Left hindlimb (tissue), 1 donor: ENCODE measurements at regions not wholly inside any gene's neighbourhood (a gene's known extent, or its start where the extent isn't known, plus 50 kb on each side); places are given as distances from the start of the nearest gene placed in this dataset.

Source experiments
- DNase-seq: peaks from one replicate; pipeline ENCODE4 v3.0.0-alpha.2; 2018

GRCh38 chr5:73284985-73285384 is 112.0 kb downstream of the TMEM174 start:
- DNase-seq: no peak

DNA sequence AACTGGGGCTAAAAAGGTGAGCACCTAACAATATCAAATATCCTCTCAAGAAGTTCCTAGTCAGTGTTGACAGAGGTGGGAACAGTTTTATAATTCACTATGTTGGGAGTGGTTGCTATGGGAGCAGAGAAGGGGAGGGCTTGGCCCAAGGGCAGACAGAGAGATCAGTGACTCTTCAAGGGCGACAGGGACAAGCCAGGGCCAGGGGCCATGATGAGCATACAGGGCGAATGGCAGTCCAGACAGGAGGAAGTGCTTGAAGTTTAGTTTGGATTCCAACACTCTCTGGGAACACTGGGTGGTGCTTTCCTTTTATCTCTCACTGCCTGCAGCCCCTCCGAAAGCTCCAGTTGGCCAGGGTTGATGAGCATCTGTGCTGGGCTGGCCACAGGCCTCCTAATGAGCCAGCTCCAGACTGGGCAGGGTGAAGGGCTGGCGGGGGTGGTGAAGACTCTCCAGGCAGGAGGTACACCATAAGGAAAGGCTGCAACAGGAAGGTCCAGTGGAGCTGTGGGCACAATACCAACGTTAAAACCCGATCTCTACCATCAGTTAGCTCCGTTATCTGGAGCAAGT is 111.3 kb downstream of the TMEM174 start:
- DNase-seq: no peak

DNA sequence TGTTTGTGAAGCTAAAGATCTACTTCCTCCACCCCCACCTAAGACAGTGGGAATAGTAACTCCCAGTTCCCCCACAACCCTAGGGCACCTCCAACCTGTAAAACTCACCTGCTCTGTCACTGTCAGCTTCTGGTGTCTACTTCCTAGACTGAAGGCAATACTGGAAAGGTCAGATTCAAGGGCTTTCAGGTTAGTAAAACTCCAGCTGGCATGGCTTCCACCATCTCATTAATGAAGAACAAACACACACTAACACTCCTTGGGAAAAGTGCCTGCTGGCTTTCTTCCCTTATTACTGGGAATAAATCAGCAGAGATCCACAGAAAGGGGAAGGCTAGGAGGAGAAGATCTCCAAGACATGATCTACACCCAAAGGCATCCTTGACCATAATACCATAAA is 109.9 kb downstream of the TMEM174 start:
- DNase-seq: no peak

DNA sequence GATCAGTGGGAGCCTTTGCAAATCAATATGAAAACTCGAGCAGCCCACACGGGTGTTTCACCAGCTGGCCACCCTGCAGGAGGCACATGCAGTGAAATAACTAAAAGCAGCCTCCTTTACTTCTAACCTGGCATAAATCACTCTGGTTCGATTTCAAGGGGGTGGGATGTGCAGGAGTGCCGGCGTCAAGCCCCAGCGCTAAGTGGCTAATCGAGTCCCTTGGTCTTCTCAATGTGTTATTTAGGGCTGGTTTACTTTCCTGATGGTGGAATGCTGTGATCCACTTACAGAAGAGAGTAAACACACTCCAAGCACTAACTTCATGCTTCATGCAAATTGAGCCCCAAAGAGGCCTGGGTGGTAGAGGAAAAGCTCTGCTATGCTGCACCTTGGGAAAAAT is 109.4 kb downstream of the TMEM174 start:
- DNase-seq: no peak

DNA sequence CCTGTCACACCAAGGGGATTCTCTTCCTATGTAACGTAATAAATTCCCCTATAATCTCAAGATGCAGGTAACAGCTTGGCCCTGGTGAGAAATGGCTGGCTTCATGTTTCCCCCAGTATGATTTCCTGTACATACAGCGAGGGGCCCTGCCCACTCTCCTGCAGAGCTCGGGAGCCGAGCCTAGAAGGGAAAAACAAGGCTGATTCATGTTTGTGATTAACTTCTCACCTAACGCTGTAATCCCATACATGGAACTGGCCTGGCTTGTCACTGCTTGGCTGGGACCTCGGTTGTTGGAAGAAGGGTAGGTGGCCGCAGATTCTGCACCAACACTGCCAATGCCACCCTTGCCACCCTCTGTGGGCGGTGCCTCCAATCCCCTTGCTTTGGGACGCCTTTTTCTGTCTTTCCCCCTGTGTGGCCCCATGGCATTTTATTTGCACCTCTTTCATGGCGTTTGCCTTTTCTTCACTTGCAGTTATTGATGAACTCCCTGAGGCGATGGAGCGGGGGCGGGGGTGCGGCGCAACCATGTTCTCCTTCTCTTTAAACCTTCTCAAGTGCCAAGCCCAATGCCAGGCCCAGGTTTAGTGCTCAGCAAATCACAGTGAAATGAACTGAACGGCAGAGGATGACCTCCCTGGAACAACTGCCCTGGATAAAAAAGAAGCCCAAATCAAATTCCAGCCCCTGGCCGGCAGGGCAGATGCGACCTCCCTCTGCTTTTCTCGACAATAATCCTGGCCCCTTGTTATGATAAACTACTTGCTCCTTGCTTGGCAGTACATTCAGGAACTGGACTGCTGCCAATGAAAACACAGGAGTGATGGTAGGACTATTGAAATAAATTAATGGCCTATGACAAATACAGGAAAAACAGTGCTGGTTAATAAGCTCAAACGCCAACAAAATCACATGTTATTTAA is 108.1 kb downstream of the TMEM174 start:
- no peak for DNase-seq

DNA sequence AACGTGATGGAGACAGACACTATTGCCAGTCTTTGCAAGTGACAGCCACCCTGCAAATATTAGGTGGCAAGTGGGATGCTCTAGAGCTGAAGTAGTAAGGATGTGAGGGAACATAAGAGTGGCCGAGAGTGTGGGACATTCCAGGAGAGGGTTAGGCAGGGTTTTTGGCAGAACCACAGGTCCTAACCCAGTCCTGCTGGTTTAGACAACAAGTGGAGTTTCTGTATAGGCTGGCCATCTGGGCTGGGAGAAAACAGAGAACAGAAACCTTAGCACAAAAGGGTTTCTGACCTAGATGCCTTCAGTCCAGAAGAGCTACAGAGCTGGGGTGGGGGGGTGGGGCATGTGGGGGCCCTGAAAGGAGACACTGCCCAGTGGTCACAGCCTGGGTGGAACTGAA is 107.4 kb downstream of the TMEM174 start:
- no peak for DNase-seq

DNA sequence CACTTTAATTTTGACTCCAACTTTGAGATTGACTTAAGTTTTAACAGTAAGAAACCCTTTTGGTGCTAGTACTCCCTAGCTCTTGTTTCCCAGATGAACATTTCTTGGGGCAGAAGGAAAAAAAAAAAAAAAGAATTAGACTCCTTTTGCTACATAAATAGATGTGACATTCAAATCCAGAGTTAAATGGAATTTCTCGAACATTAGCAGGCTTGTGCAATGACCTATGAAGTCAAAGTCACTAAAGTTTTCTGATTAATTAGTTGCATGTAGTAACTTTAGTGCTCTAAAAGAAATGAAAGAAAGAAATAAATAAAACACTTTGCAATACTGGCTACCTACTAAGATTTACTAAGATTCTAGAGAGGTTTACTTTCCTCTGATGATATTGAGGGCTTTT is 106.8 kb downstream of the TMEM174 start:
- DNase-seq: no peak

- no peak for DNase-seq
Measured at GRCh38 chr5:73278693-73279092, 105.7 kb downstream of the TMEM174 start.

DNA sequence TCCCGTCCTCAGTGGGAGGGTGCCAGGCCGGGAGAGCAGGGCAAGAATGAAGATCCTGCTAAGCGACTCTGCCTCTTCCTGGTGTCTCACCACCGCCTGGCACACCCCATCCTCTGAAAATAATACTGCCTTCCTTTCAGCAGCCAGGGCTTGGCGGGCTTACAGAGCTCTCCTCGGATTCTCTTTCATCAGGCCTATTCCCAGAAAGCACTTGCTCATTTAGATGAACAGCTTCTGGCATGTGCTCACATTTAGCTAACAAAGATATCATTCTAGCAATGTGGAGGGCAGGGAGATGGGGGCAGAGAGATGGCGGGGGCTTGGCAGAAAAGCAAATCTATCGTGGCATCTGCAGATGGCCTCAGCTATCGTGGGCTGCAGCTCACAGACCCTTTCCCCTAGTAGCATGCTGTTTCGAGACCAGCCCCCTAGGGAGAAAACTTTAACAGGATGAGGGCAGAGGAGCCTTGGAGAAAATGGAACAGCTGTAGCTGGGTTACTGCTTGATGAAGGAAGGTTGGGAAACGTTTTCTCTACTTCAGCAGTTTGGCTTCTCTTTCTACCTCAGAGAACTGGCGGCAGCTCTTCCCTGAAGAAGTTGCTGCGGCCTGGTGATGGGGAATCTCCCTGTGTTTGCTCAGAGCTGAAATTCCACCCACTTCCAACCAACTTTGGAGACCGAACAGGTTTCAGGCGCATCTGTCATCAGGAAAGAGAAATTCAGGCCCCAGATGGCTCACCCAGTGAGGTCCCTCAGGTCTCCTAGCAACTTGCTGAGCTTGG is 102.1 kb downstream of the TMEM174 start:
- no peak for DNase-seq

- DNase-seq: no peak
Measured at GRCh38 chr5:73274121-73274520, 101.1 kb downstream of the TMEM174 start.

DNA sequence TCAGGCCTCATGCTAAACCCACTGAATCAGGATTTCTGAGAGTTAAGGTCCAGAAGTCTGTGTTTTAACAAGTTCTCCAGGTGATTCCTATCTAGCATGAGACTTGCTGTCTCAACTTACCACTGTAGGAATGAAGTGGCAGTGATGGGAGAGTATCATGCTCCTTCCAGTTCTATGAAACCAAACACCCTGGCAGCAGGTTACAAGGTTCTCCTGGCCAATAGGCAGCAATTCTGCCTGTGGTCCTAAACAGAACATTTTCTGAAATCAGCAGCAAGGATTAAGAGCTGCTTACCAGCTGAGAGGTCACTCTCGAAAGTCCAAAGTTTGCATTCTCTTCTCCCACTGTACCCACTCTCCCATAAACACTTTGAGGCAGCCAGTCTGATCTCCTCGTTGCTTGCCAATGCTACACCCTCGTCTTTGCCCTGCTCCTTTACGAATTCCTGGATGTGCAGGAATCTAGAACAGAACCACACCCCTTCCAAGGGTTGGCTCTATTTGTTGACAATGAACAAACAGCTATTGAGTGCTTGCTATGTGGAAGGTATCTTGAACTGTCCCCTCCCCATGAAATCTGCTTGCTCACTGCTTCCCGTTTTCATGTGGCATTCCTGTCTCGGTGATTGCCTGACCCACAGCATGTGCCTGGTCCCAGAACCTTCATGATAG is 100.5 kb downstream of the TMEM174 start:
- DNase-seq: no peak

DNA sequence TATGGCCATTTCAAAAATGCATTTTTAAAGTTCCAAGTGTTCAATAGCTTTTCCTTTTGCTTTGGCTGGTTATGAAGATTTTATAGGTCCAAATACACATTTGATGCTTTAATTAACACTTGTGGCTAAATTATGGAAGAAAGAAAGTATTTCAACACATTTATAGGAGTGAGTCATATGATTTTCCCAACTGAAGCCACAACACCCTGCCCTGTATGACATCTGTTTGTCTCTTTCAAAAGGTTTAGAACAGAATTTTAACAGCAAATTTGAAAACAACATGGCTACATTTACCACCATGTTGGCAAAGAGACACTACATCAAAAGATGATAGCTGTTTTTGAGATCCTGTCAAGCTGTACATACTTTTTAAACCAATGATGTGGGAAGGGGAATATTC is 99.4 kb downstream of the TMEM174 start:
- DNase-seq: no peak

DNA sequence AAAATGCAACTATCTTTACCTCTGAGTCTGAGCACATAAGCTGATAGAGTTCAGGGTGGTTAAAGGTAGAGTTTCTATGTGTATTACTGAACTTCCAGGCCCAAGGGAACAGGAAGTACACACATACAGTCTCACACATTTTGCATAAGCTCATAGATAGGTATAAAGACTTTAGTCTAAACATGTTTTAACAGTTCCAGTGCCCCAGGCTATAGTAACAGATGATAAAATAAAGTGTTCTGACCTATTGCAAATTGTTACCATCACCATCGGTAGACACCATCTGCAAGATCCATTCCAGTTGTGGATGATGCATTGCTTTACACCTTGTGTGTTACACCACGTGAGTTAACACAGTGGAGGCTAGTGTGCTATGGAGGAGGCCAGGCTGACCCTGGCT is 95.8 kb downstream of the TMEM174 start:
- DNase-seq: no peak

GRCh38 chr5:73267766-73268435 is 94.9 kb downstream of the TMEM174 start:
- no peak for DNase-seq

- no peak for DNase-seq
Measured at GRCh38 chr5:73266925-73267765, 94.2 kb downstream of the TMEM174 start.

GRCh38 chr5:73266176-73266738 is 93.3 kb downstream of the TMEM174 start:
- DNase-seq: no peak

GRCh38 chr5:73265641-73266040 is 92.6 kb downstream of the TMEM174 start:
- no peak for DNase-seq

- no peak for DNase-seq
Measured at GRCh38 chr5:73264631-73265030, 91.6 kb downstream of the TMEM174 start.

GRCh38 chr5:73263001-73263710 is 90.2 kb downstream of the TMEM174 start:
- DNase-seq: no peak

DNA sequence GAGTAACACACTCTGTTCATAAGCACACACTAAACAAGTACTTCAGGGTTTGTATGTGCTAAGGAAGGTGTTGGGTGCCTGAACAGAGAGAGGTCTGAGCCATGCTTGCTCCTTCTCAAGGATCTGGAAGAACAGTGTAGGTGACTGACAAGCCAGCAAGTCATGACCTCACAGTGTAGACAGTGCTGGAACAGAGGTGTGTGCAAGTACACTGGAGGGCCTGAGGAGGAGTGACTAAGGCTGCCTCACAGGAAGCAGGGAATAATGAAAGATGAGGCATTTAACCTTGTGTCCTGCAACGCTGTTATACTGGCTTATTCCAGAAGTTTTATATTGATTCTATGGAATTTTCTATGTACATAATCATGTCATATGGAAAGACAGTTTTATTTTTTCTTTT is 83.9 kb downstream of the TMEM174 start:
- no peak for DNase-seq

DNA sequence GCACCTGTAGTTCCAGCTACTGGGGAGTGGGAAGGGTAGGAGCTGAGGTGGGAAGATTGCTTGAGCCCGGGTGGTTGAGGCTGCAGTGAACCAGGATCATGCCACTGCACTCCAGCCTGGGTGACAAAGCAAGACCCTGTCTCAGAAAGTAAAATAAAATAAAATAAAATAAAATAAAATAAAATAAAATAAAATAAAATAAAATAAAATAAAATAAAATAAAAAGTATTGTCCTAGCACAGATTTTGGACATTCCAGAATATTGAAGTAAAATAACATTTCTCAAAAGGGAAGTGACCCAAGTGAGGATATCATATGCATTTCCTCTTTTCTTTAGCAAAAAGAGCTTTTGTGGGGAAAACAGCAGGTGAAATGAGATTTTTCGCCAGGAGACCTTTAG is 83.5 kb downstream of the TMEM174 start:
- DNase-seq: no peak
